ENCODE measurements at regions not wholly inside any gene's neighbourhood (a gene's known extent, or its start where the extent isn't known, plus 50 kb on each side); places are given as distances from the start of the nearest gene placed in this dataset.

DNA sequence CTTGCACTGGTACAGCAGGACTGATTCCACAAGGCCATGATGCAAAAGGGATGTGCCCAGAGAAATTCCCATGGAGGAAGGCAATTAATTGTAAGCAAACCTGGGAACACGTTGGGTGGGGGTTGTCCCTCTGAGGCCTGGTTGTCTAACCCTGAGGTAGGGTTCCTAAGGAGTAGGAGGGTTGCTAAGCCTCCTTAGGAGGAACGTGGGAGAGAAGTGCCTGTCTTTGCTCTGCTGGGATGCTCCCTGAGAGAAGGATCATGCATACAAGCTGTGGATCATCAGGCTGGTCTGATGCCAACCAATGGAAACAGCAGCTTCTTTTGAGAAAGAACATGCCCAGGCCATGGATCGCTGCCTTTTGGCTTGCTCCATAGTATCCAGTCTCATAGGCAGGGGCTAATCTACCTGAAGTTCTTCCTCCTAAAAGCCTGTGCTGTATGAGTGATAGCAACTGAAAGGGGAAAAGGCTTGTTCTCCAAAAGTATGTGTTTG lies 203.7 kb upstream of the NPVF start:
- 63 to 81% (median 74%) methylated on average over 3 of the region's 3 CpGs for WGBS, 3 donors
- TF ChIP-seq EP300 (IDR thresholded peaks at IDR 0.05): no peak
- TF ChIP-seq POLR2A (IDR thresholded peaks at IDR 0.05): no peak
- TF ChIP-seq, protein P1, sequence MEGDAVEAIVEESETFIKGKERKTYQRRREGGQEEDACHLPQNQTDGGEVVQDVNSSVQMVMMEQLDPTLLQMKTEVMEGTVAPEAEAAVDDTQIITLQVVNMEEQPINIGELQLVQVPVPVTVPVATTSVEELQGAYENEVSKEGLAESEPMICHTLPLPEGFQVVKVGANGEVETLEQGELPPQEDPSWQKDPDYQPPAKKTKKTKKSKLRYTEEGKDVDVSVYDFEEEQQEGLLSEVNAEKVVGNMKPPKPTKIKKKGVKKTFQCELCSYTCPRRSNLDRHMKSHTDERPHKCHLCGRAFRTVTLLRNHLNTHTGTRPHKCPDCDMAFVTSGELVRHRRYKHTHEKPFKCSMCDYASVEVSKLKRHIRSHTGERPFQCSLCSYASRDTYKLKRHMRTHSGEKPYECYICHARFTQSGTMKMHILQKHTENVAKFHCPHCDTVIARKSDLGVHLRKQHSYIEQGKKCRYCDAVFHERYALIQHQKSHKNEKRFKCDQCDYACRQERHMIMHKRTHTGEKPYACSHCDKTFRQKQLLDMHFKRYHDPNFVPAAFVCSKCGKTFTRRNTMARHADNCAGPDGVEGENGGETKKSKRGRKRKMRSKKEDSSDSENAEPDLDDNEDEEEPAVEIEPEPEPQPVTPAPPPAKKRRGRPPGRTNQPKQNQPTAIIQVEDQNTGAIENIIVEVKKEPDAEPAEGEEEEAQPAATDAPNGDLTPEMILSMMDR (IDR thresholded peaks at IDR 0.05): no peak
- no peak overlapping the region for H3K4me3 ChIP-seq
- H3K4me1 ChIP-seq (ENCODE audit: insufficient read depth): peaks cover 7% of the 10 kb centered on the region
- no peak overlapping the region for H3K27ac ChIP-seq
- intact Hi-C loops (cut with DNase I): no loop called here
- no peaks in the 10 kb centered on the region for H3K36me3 ChIP-seq
- H3K9me3 ChIP-seq: no peaks in the 10 kb centered on the region
- no peak for DNase-seq
- no peaks in the 10 kb centered on the region for H3K27me3 ChIP-seq

- WGBS, 3 donors: 84 to 90% (median 84%) methylated on average over 2 of the region's 2 CpGs
- intact Hi-C loops (cut with DNase I): no loop called here
- TF ChIP-seq, protein P1 (IDR thresholded peaks at IDR 0.05): no peak
- TF ChIP-seq POLR2A (IDR thresholded peaks at IDR 0.05) (no peak), EP300 (IDR thresholded peaks at IDR 0.05) (no peak)
- no peak for DNase-seq
- no peaks in the 10 kb centered on the region for H3K9me3 ChIP-seq
- H3K4me3 ChIP-seq: no peak overlapping the region
- no peak overlapping the region for H3K27ac ChIP-seq
- H3K27me3 ChIP-seq: no peaks in the 10 kb centered on the region
- peaks cover 7% of the 10 kb centered on the region for H3K4me1 ChIP-seq (ENCODE audit: insufficient read depth)
- H3K36me3 ChIP-seq: no peaks in the 10 kb centered on the region
Observed at GRCh38 chr7:25432807-25433206, 204.5 kb upstream of the NPVF start.

- Histone ChIP-seq H3K4me1 (ENCODE audit: insufficient read depth) (no peaks in the 10 kb centered on the region), H3K27me3 (no peaks in the 10 kb centered on the region), H3K4me3 (no peak overlapping the region), H3K27ac (no peak overlapping the region), H3K36me3 (no peaks in the 10 kb centered on the region), H3K9me3 (no peaks in the 10 kb centered on the region)
- no peak for DNase-seq
- no peak for TF ChIP-seq POLR2A (IDR thresholded peaks at IDR 0.05)
- no peak for TF ChIP-seq EP300 (IDR thresholded peaks at IDR 0.05)
- TF ChIP-seq, protein P1 (IDR thresholded peaks at IDR 0.05): no peak
- 93 to 95% (median 94%) methylated on average over 3 of the region's 3 CpGs for WGBS, 3 donors
- intact Hi-C loops (cut with DNase I): no loop called here
Observed at GRCh38 chr7:25436413-25436812, 208.1 kb upstream of the NPVF start.

DNA sequence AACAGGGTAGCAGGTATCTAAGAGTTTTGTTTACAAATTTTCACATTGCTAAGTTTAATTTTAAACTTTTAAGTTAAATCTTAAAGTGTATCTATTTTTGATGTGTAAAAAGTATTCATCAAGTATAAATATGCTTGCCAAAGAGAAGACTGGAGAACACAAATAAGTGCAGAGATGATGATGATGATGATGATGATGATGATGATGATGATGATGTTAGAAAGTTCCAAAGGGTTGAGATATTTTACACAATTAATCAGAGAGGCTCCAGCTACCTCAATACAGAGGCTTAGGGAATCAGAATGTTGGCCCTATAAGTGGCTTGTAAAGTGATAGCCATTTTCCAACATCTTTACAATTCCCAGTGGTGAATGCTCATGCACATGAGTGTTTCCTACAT lies 209.0 kb upstream of the NPVF start:
- Histone ChIP-seq H3K36me3 (no peaks in the 10 kb centered on the region), H3K4me1 (ENCODE audit: insufficient read depth) (no peaks in the 10 kb centered on the region), H3K27ac (no peak overlapping the region), H3K27me3 (no peaks in the 10 kb centered on the region), H3K4me3 (no peak overlapping the region), H3K9me3 (no peaks in the 10 kb centered on the region)
- TF ChIP-seq, protein P1 (IDR thresholded peaks at IDR 0.05): no peak
- no peak for TF ChIP-seq EP300 (IDR thresholded peaks at IDR 0.05)
- TF ChIP-seq POLR2A (IDR thresholded peaks at IDR 0.05): no peak
- intact Hi-C loops (cut with DNase I): no loop called here
- DNase-seq: no peak
